ENCODE measurements at regions not wholly inside any gene's neighbourhood (a gene's known extent, or its start where the extent isn't known, plus 50 kb on each side); places are given as distances from the start of the nearest gene placed in this dataset.

GRCh38 chr9:135214054-135214640, 126.7 kb downstream of the OLFM1 start:
- Histone ChIP-seq H3K27ac (ENCODE audit: control insufficient read depth, insufficient read depth, low read length) (no peak overlapping the region), H3K36me3 (ENCODE audit: control insufficient read depth in 2 of 2, extremely low read depth in 1 of 2, insufficient read depth in 2 of 2, low read length in 2 of 2) (no peaks in the 10 kb centered on the region), H3K4me2 (ENCODE audit: control insufficient read depth, extremely low read depth, insufficient read depth, low read depth, low read length) (no peak overlapping the region), H3K9me3 (ENCODE audit: control insufficient read depth, low read depth, low read length) (peaks cover 4% of the 10 kb centered on the region), H3K9me1 (ENCODE audit: control insufficient read depth, extremely low read depth, insufficient read depth, low read length) (no peaks in the 10 kb centered on the region), H2AFZ (ENCODE audit: control insufficient read depth, low read length) (no peak overlapping the region), H3K4me1 (ENCODE audit: control insufficient read depth, extremely low read depth, insufficient read depth, low read length) (no peaks in the 10 kb centered on the region), H3K9ac (ENCODE audit: control insufficient read depth, extremely low read depth, insufficient read depth, low read length) (no peak overlapping the region), H3K79me2 (ENCODE audit: control insufficient read depth, insufficient read depth, low read length) (no peaks in the 10 kb centered on the region), H4K20me1 (ENCODE audit: control insufficient read depth, extremely low read depth, insufficient read depth, low read length) (no peaks in the 10 kb centered on the region), H3K27me3 (ENCODE audit: control insufficient read depth, extremely low read depth, insufficient read depth, low read length) (peaks cover 24% of the 10 kb centered on the region), H3K4me3 (ENCODE audit: control insufficient read depth in 2 of 3, extremely low read depth in 1 of 3, insufficient read depth in 2 of 3, low read depth in 1 of 3, low read length in 3 of 3) (no peak overlapping the region)
- TF ChIP-seq EZH2 (IDR thresholded peaks at IDR 0.05; ENCODE audit: low read length) (no peak), CTCF (optimal IDR thresholded peaks at IDR 0.05 in 1 of 3, IDR thresholded peaks at IDR 0.05 in 1 of 3, conservative IDR thresholded peaks at IDR 0.05 in 1 of 3; ENCODE audit: extremely low read depth in 1 of 3, insufficient read depth in 2 of 3, low read length in 3 of 3) (no peak)
- FAIRE-seq (no peak), DNase-seq (ENCODE audit: low read depth, low spot score) (no peak)
- dilution Hi-C loops (cut with MboI; ENCODE audit: extremely low pct_ligation_motif_present, low sequenced_read_pairs): no loop called here

GRCh38 chr9:135214706-135215105, 127.2 kb downstream of the OLFM1 start:
- DNase-seq (ENCODE audit: low read depth, low spot score) (no peak), FAIRE-seq (no peak)
- Histone ChIP-seq H3K79me2 (ENCODE audit: control insufficient read depth, insufficient read depth, low read length) (no peaks in the 10 kb centered on the region), H2AFZ (ENCODE audit: control insufficient read depth, low read length) (no peak overlapping the region), H3K4me3 (ENCODE audit: control insufficient read depth in 2 of 3, extremely low read depth in 1 of 3, insufficient read depth in 2 of 3, low read depth in 1 of 3, low read length in 3 of 3) (no peak overlapping the region), H3K4me2 (ENCODE audit: control insufficient read depth, extremely low read depth, insufficient read depth, low read depth, low read length) (no peak overlapping the region), H3K36me3 (ENCODE audit: control insufficient read depth in 2 of 2, extremely low read depth in 1 of 2, insufficient read depth in 2 of 2, low read length in 2 of 2) (no peaks in the 10 kb centered on the region), H3K9ac (ENCODE audit: control insufficient read depth, extremely low read depth, insufficient read depth, low read length) (no peak overlapping the region), H3K27me3 (ENCODE audit: control insufficient read depth, extremely low read depth, insufficient read depth, low read length) (peaks cover 24% of the 10 kb centered on the region), H3K27ac (ENCODE audit: control insufficient read depth, insufficient read depth, low read length) (no peak overlapping the region), H3K9me1 (ENCODE audit: control insufficient read depth, extremely low read depth, insufficient read depth, low read length) (no peaks in the 10 kb centered on the region), H3K4me1 (ENCODE audit: control insufficient read depth, extremely low read depth, insufficient read depth, low read length) (no peaks in the 10 kb centered on the region), H4K20me1 (ENCODE audit: control insufficient read depth, extremely low read depth, insufficient read depth, low read length) (no peaks in the 10 kb centered on the region), H3K9me3 (ENCODE audit: control insufficient read depth, low read depth, low read length) (peaks cover 4% of the 10 kb centered on the region)
- no peak for TF ChIP-seq CTCF (optimal IDR thresholded peaks at IDR 0.05 in 1 of 3, IDR thresholded peaks at IDR 0.05 in 1 of 3, conservative IDR thresholded peaks at IDR 0.05 in 1 of 3; ENCODE audit: extremely low read depth in 1 of 3, insufficient read depth in 2 of 3, low read length in 3 of 3)
- TF ChIP-seq EZH2 (IDR thresholded peaks at IDR 0.05; ENCODE audit: low read length): no peak
- dilution Hi-C loops (cut with MboI; ENCODE audit: extremely low pct_ligation_motif_present, low sequenced_read_pairs): no loop called here

All from keratinocyte (primary cell).